CD4-positive, CD25-positive, alpha-beta regulatory T cell (primary cell): ENCODE measurements at regions not wholly inside any gene's neighbourhood (a gene's known extent, or its start where the extent isn't known, plus 50 kb on each side); places are given as distances from the start of the nearest gene placed in this dataset.

Source experiments
- ATAC-seq, 2 donors: fragments of 150-1000 bp; cut with Tn5 transposase; one replicate each; pipeline ENCODE4 v1.10.0; 2021; ENCODE audit warnings: low read depth in 2 of 2, moderate number of reproducible peaks in 2 of 2, moderate library complexity in 1 of 2
- DNase-seq, 3 donors: peaks; one replicate each; pipeline versions ENCODE4 v3.0.0 to v3.0.0-alpha.2; 2012 to 2022; ENCODE audit warnings: mixed read lengths in 1 of 3
- H3K27ac ChIP-seq: one replicate; pipeline ENCODE4 v1.7.0; 2013; ENCODE audit warnings: mild to moderate bottlenecking, low read length; ENCODE audit not compliant: insufficient read depth, poor library complexity, severe bottlenecking
- H3K27me3 ChIP-seq: one replicate; pipeline ENCODE4 v1.7.0; 2013; ENCODE audit warnings: low read length; ENCODE audit not compliant: control insufficient read depth, insufficient read depth
- H3K36me3 ChIP-seq: one replicate; pipeline ENCODE4 v1.7.0; 2013; ENCODE audit warnings: mild to moderate bottlenecking, low read length, moderate library complexity; ENCODE audit not compliant: control insufficient read depth, insufficient read depth
- H3K4me1 ChIP-seq: 2 replicates; pipeline ENCODE4 v1.7.0; 2013; ENCODE audit warnings: mild to moderate bottlenecking, low read length; ENCODE audit not compliant: insufficient read depth, control insufficient read depth, poor library complexity, severe bottlenecking
- H3K4me3 ChIP-seq: one replicate; pipeline ENCODE4 v1.7.0; 2013; ENCODE audit warnings: low read depth, mild to moderate bottlenecking, low read length, moderate library complexity
- H3K9me3 ChIP-seq, 2 experiments: 1 replicate in 1 of 2; 2 replicates in 1 of 2; pipeline ENCODE4 v1.7.0; 2013; ENCODE audit warnings: low read length in 2 of 2, mild to moderate bottlenecking in 1 of 2, moderate library complexity in 1 of 2; ENCODE audit not compliant: control insufficient read depth in 2 of 2
- H3K27ac Mint-ChIP-seq, 3 donors: one replicate each; pipeline ENCODE4 v1.8.0; 2020 to 2022; ENCODE audit warnings: mild to moderate bottlenecking in 3 of 3, mixed read lengths in 3 of 3, moderate library complexity in 2 of 3
- H3K27me3 Mint-ChIP-seq: one replicate; pipeline ENCODE4 v1.8.0; 2022; ENCODE audit warnings: mild to moderate bottlenecking, mixed read lengths
- H3K36me3 Mint-ChIP-seq: one replicate; pipeline ENCODE4 v1.8.0; 2020; ENCODE audit warnings: mixed read lengths
- H3K4me1 Mint-ChIP-seq, 4 donors: one replicate each; pipeline ENCODE4 v1.8.0; 2020 to 2022; ENCODE audit warnings: mixed read lengths in 4 of 4, mild to moderate bottlenecking in 1 of 4
- H3K4me3 Mint-ChIP-seq, 4 donors: one replicate each; pipeline ENCODE4 v1.8.0; 2020 to 2022; ENCODE audit warnings: mild to moderate bottlenecking in 4 of 4, mixed read lengths in 4 of 4, moderate library complexity in 3 of 4
- H3K9me3 Mint-ChIP-seq, 7 donors: one replicate each; pipeline ENCODE4 v1.8.0; 2020 to 2022; ENCODE audit warnings: mixed read lengths in 7 of 7, mild to moderate bottlenecking in 3 of 7, moderate library complexity in 2 of 7

DNA sequence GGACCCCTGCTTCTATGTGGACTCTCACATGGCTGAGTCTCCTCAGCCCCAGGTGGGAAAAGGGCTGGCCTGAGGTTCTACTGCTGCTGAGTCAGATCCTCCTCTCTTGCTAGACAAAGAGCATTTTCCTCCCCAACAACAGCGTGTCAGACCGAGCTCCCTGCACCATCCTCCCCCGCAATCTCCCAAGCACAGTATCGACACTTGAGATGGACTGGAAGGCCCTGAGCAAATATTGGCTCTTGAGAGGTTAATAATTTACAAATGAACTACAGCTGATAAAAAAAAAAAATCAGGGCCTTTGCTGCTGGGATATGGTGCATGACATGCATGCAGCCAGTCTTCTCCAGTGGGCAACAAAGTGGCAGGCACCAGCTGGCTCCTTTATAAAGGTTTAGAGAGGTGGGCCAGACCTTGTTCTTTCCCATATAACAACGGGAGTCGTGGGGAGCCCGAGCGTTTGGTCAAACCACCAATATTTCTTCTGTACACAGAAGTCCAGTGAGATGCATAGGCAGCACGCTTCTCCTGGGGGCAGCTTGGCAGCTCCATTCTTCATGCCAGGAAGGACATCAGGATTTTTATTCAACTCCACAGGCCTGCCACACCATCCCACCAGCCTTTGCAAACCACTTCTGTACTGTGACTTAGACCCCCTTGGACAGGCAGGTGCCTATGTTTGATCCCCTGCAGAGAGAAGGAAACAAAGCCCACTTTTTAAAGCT, 55.4 kb upstream of the CAMK1G start:
- peaks cover 9% of the 10 kb centered on the region for H3K27me3 ChIP-seq
- no peaks in the 10 kb centered on the region for H3K4me1 ChIP-seq
- H3K27ac ChIP-seq = no peak overlapping the region
- Mint-ChIP-seq H3K4me3 (no peak overlapping the region), H3K27me3 (peaks cover 29% of the 10 kb centered on the region), H3K9me3 (peaks cover 0 to 4% (median 0%) of the 10 kb centered on the region in 7 donors), H3K27ac (no peak overlapping the region), H3K4me1 (no peaks in the 10 kb centered on the region), H3K36me3 (no peaks in the 10 kb centered on the region)
- no peak for ATAC-seq
- no peaks in the 10 kb centered on the region for H3K9me3 ChIP-seq
- no peaks in the 10 kb centered on the region for H3K36me3 ChIP-seq
- DNase-seq = no peak
- H3K4me3 ChIP-seq = no peak overlapping the region

DNA sequence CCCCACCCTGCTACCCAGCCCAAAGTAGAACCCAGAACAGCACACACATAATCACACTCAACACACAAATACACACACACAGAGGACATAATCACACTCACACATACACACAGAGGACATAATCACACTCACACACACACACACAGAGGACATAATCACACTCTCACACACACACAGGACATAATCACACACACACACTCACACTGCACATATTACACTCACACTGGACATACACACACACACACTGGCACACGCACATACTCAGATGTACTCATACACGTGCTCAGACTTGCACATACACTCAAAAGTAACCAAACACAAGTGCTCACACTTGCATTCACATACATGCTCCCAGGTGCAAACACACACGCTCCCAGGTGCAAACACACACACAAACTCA, 54.3 kb upstream of the CAMK1G start:
- Histone ChIP-seq H3K27ac (no peak overlapping the region), H3K4me1 (no peaks in the 10 kb centered on the region), H3K36me3 (no peaks in the 10 kb centered on the region), H3K9me3 (no peaks in the 10 kb centered on the region), H3K27me3 (peaks cover 9% of the 10 kb centered on the region), H3K4me3 (no peak overlapping the region)
- H3K4me1 Mint-ChIP-seq = no peaks in the 10 kb centered on the region
- peaks cover 24% of the 10 kb centered on the region for H3K27me3 Mint-ChIP-seq
- H3K36me3 Mint-ChIP-seq = no peaks in the 10 kb centered on the region
- H3K9me3 Mint-ChIP-seq = peaks cover 0 to 2% (median 0%) of the 10 kb centered on the region in 7 donors
- H3K4me3 Mint-ChIP-seq = no peak overlapping the region
- no peak for DNase-seq
- no peak overlapping the region for H3K27ac Mint-ChIP-seq
- no peak for ATAC-seq

- no peaks in the 10 kb centered on the region for H3K9me3 Mint-ChIP-seq
- no peak overlapping the region for H3K4me3 ChIP-seq
- peaks cover 9% of the 10 kb centered on the region for H3K27me3 ChIP-seq
- no peak for DNase-seq
- H3K36me3 Mint-ChIP-seq = no peaks in the 10 kb centered on the region
- no peak for ATAC-seq
- no peaks in the 10 kb centered on the region for H3K36me3 ChIP-seq
- H3K4me1 ChIP-seq = no peaks in the 10 kb centered on the region
- H3K4me1 Mint-ChIP-seq = no peaks in the 10 kb centered on the region
- H3K9me3 ChIP-seq = no peaks in the 10 kb centered on the region
- H3K4me3 Mint-ChIP-seq = no peak overlapping the region
- no peak overlapping the region for H3K27ac Mint-ChIP-seq
- peaks cover 26% of the 10 kb centered on the region for H3K27me3 Mint-ChIP-seq
- H3K27ac ChIP-seq = no peak overlapping the region
These were observed 52.5 kb upstream of the CAMK1G start for GRCh38 chr1:209531006-209531405.

- no peak overlapping the region for H3K4me3 Mint-ChIP-seq
- Histone ChIP-seq H3K36me3 (no peaks in the 10 kb centered on the region), H3K27ac (no peak overlapping the region), H3K4me1 (no peaks in the 10 kb centered on the region), H3K9me3 (no peaks in the 10 kb centered on the region), H3K27me3 (peaks cover 9% of the 10 kb centered on the region), H3K4me3 (no peak overlapping the region)
- no peaks in the 10 kb centered on the region for H3K9me3 Mint-ChIP-seq
- peaks cover 26% of the 10 kb centered on the region for H3K27me3 Mint-ChIP-seq
- no peak overlapping the region for H3K27ac Mint-ChIP-seq
- H3K4me1 Mint-ChIP-seq = no peaks in the 10 kb centered on the region
- no peaks in the 10 kb centered on the region for H3K36me3 Mint-ChIP-seq
- no peak for ATAC-seq
- DNase-seq = no peak
These were observed 52.0 kb upstream of the CAMK1G start for GRCh38 chr1:209531549-209531948.
